GM12878 (cell line): ENCODE measurements at regions not wholly inside any gene's neighbourhood (a gene's known extent, or its start where the extent isn't known, plus 50 kb on each side); places are given as distances from the start of the nearest gene placed in this dataset.

Experiments used
- BMI1 ChIP-seq: fragments of 450-650 bp; IDR thresholded peaks from 2 replicates; pipeline ENCODE4 v1.6.1; 2016; ENCODE audit warnings: mild to moderate bottlenecking, moderate library complexity, borderline replicate concordance
- EP300 ChIP-seq, 2 experiments: fragments of 150-350 bp in 1 of 2; IDR thresholded peaks; 2 replicates each; pipeline ENCODE4 v1.6.1; 2011 to 2012; ENCODE audit warnings: low read depth in 2 of 2, low read length in 2 of 2, borderline replicate concordance in 1 of 2, improper control_type of control experiment in 1 of 2, inconsistent platforms in 1 of 2; ENCODE audit not compliant: control insufficient read depth in 1 of 2
- POLR2A ChIP-seq: IDR thresholded peaks from 2 replicates; pipeline ENCODE4 v1.6.1; 2011; ENCODE audit warnings: low read depth, mild to moderate bottlenecking, low read length
- STAT3 ChIP-seq: IDR thresholded peaks from 2 replicates; pipeline ENCODE4 v1.6.1; 2011; ENCODE audit warnings: low read depth, low read length, improper control_type of control experiment
- ZBED1 ChIP-seq: IDR thresholded peaks from 2 replicates; pipeline ENCODE4 v1.6.1; 2016; ENCODE audit warnings: borderline replicate concordance
- TF ChIP-seq, protein P1 (sequence below), 3 experiments: IDR thresholded peaks in 2 of 3; conservative IDR thresholded peaks in 1 of 3; 2 replicates each; pipeline ENCODE4 v1.5.1; 2011; ENCODE audit warnings: low read depth in 3 of 3, low read length in 3 of 3, mild to moderate bottlenecking in 3 of 3, control low read depth in 2 of 3, moderate library complexity in 2 of 3, inconsistent platforms in 1 of 3, mixed read lengths in 1 of 3; ENCODE audit not compliant: control insufficient read depth in 2 of 3, insufficient read depth in 1 of 3; ENCODE audit errors: extremely low read depth in 1 of 3

DNA sequence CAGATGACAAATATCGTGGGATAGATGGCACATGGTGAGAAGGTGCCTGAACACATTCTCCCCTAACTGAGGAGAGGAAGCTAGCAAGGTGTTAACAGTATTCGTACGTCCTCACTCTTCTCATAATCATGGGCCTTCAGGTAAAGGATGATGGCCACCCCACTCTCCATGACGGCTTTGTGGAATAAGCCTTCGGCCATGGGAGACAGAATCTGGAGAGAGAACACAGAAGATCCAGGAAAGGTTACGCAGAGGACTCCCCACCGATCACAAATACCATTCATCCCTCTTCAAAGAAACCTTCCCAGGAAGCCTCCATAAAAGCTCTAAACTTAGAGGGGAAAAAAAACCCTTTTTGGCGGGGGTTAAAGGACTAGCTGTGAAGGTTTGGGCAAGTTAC is 189.9 kb downstream of the BCR start:
- TF ChIP-seq EP300 (IDR thresholded peaks at IDR 0.05; ENCODE audit: borderline replicate concordance in 1 of 2, control insufficient read depth in 1 of 2, low read depth in 2 of 2, low read length in 2 of 2) (no peak), ZBED1 (no peak), BMI1 (no peak), STAT3 (no peak), POLR2A (no peak)
- TF ChIP-seq, protein P1, sequence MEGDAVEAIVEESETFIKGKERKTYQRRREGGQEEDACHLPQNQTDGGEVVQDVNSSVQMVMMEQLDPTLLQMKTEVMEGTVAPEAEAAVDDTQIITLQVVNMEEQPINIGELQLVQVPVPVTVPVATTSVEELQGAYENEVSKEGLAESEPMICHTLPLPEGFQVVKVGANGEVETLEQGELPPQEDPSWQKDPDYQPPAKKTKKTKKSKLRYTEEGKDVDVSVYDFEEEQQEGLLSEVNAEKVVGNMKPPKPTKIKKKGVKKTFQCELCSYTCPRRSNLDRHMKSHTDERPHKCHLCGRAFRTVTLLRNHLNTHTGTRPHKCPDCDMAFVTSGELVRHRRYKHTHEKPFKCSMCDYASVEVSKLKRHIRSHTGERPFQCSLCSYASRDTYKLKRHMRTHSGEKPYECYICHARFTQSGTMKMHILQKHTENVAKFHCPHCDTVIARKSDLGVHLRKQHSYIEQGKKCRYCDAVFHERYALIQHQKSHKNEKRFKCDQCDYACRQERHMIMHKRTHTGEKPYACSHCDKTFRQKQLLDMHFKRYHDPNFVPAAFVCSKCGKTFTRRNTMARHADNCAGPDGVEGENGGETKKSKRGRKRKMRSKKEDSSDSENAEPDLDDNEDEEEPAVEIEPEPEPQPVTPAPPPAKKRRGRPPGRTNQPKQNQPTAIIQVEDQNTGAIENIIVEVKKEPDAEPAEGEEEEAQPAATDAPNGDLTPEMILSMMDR (IDR thresholded peaks at IDR 0.05 in 2 of 3, conservative IDR thresholded peaks at IDR 0.05 in 1 of 3; ENCODE audit: control insufficient read depth in 2 of 3, extremely low read depth in 1 of 3, insufficient read depth in 1 of 3, low read depth in 3 of 3, low read length in 3 of 3) = no peak
